ENCODE measurements at regions not wholly inside any gene's neighbourhood (a gene's known extent, or its start where the extent isn't known, plus 50 kb on each side); places are given as distances from the start of the nearest gene placed in this dataset.

GRCh38 chr11:92881940-92882450, 87.5 kb upstream of the MTNR1B start:
- FAIRE-seq (no peak), ATAC-seq (no peak), DNase-seq (ENCODE audit: low read depth in 1 of 2, low spot score in 1 of 2) (no peak)
- Histone ChIP-seq H3K9me3 (no peaks in the 10 kb centered on the region), H3K4me3 (no peak overlapping the region), H3K4me1 (no peaks in the 10 kb centered on the region), H3K4me2 (no peak overlapping the region), H3K27ac (no peak overlapping the region)
- CTCF ChIA-PET = no interaction called here
- POLR2A ChIA-PET = no interaction called here
- 71% methylated on average over 4 of the region's 4 CpGs for WGBS (ENCODE audit: missing lambda C conversion rate)
- TF ChIP-seq ZC3H11A (IDR thresholded peaks at IDR 0.05) (no peak), FOSL2 (IDR thresholded peaks at IDR 0.05) (no peak), FOSL2 (CRISPR knock-in tag; IDR thresholded peaks at IDR 0.05) (no peak), KDM1A (IDR thresholded peaks at IDR 0.05; ENCODE audit: low read depth) (no peak), ZSCAN20 (CRISPR knock-in tag; IDR thresholded peaks at IDR 0.05) (no peak)

DNA sequence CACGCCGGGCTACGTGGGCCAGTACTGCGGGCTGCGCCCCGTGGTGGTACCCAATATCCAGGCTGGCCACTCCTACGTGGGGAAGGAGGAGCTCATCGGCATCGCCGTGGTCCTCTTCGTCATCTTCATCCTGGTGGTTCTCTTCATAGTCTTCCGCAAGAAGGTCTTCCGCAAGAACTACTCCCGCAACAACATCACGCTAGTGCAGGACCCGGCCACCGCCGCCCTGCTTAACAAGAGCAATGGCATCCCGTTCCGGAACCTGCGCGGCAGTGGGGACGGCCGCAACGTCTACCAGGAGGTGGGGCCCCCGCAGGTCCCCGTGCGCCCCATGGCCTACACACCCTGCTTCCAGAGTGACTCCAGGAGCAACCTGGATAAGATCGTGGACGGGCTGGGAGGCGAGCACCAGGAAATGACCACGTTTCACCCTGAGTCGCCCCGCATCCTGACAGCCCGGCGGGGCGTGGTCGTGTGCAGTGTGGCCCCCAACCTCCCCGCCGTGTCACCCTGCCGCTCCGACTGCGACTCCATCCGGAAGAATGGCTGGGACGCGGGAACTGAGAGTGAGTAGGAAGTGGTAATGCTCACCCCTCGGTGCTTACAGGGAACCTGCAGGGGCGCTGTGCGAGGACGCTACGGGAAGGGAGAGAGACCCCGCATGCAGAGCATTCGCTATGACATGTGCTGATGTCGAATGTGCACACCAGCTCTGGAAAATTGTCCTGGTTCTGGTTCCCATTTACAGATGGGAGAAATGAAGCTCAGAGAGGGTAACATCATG, 86.4 kb upstream of the MTNR1B start:
- FAIRE-seq (no peak), ATAC-seq (no peak), DNase-seq (ENCODE audit: low read depth in 1 of 2, low spot score in 1 of 2) (no peak)
- TF ChIP-seq HEYL (CRISPR knock-in tag; IDR thresholded peaks at IDR 0.05) = no peak
- TF ChIP-seq HDAC2 (IDR thresholded peaks at IDR 0.05) = no peak
- TF ChIP-seq BHLHE40 (IDR thresholded peaks at IDR 0.05; ENCODE audit: low read depth, low read length) = no peak
- TF ChIP-seq SMC3 (IDR thresholded peaks at IDR 0.05) = no peak
- no peak for TF ChIP-seq JUNB (IDR thresholded peaks at IDR 0.05)
- TF ChIP-seq REST (IDR thresholded peaks at IDR 0.05) = no peak
- TF ChIP-seq, protein P1, sequence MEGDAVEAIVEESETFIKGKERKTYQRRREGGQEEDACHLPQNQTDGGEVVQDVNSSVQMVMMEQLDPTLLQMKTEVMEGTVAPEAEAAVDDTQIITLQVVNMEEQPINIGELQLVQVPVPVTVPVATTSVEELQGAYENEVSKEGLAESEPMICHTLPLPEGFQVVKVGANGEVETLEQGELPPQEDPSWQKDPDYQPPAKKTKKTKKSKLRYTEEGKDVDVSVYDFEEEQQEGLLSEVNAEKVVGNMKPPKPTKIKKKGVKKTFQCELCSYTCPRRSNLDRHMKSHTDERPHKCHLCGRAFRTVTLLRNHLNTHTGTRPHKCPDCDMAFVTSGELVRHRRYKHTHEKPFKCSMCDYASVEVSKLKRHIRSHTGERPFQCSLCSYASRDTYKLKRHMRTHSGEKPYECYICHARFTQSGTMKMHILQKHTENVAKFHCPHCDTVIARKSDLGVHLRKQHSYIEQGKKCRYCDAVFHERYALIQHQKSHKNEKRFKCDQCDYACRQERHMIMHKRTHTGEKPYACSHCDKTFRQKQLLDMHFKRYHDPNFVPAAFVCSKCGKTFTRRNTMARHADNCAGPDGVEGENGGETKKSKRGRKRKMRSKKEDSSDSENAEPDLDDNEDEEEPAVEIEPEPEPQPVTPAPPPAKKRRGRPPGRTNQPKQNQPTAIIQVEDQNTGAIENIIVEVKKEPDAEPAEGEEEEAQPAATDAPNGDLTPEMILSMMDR (IDR thresholded peaks at IDR 0.05) = no peak
- TF ChIP-seq ZNF302 (CRISPR knock-in tag; IDR thresholded peaks at IDR 0.05) = no peak
- TF ChIP-seq CBX2 (IDR thresholded peaks at IDR 0.05; ENCODE audit: borderline replicate concordance, low read depth) = no peak
- TF ChIP-seq, protein P2, sequence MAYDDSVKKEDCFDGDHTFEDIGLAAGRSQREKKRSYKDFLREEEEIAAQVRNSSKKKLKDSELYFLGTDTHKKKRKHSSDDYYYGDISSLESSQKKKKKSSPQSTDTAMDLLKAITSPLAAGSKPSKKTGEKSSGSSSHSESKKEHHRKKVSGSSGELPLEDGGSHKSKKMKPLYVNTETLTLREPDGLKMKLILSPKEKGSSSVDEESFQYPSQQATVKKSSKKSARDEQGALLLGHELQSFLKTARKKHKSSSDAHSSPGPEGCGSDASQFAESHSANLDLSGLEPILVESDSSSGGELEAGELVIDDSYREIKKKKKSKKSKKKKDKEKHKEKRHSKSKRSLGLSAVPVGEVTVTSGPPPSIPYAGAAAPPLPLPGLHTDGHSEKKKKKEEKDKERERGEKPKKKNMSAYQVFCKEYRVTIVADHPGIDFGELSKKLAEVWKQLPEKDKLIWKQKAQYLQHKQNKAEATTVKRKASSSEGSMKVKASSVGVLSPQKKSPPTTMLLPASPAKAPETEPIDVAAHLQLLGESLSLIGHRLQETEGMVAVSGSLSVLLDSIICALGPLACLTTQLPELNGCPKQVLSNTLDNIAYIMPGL (CRISPR knock-in tag; IDR thresholded peaks at IDR 0.05; ENCODE audit: borderline replicate concordance) = no peak
- TF ChIP-seq ZSCAN20 (CRISPR knock-in tag; IDR thresholded peaks at IDR 0.05) = no peak
- no peak for TF ChIP-seq POLR2A (IDR thresholded peaks at IDR 0.05; ENCODE audit: low read length)
- TF ChIP-seq POLR2AphosphoS2 (conservative IDR thresholded peaks at IDR 0.05; ENCODE audit: low read length) = no peak
- no peak for TF ChIP-seq SREBF2 (IDR thresholded peaks at IDR 0.05)
- TF ChIP-seq JUN (IDR thresholded peaks at IDR 0.05) = no peak
- TF ChIP-seq ZFP36 (IDR thresholded peaks at IDR 0.05; ENCODE audit: borderline replicate concordance, partially characterized antibody) = no peak
- TF ChIP-seq ELK1 (IDR thresholded peaks at IDR 0.05; ENCODE audit: low read depth, low read length) = no peak
- no peak for TF ChIP-seq RNF2 (IDR thresholded peaks at IDR 0.05; ENCODE audit: borderline replicate concordance, low read depth)
- no peak overlapping the region for H3K27ac ChIP-seq
- no peaks in the 10 kb centered on the region for H3K9me3 ChIP-seq
- ChIA-PET POLR2A (no interaction called here), CTCF (no interaction called here)
- H3K4me1 ChIP-seq = no peaks in the 10 kb centered on the region; the same call in 2 of the 3 replicates
- H3K4me3 ChIP-seq = no peak overlapping the region
- 90% methylated on average over 38 of the region's 54 CpGs for WGBS (ENCODE audit: missing lambda C conversion rate)
- no peak overlapping the region for H3K4me2 ChIP-seq
